Astrocyte (in vitro differentiated cells and primary cell): ENCODE measurements at regions not wholly inside any gene's neighbourhood (a gene's known extent, or its start where the extent isn't known, plus 50 kb on each side); places are given as distances from the start of the nearest gene placed in this dataset.

Source experiments
- CTCF ChIP-seq: IDR thresholded peaks from 2 replicates; pipeline ENCODE4 v1.5.1; 2011; ENCODE audit warnings: low read depth, mild to moderate bottlenecking, inconsistent platforms, low read length, moderate library complexity; ENCODE audit not compliant: insufficient read depth
- EZH2 ChIP-seq: IDR thresholded peaks from 2 replicates; pipeline ENCODE4 v1.6.1; 2012; ENCODE audit warnings: mild to moderate bottlenecking, low read length, inconsistent platforms; ENCODE audit not compliant: insufficient read depth

- TF ChIP-seq EZH2 (no peak), CTCF (no peak)
Observed at GRCh38 chrX:81959964-81960363, 758.1 kb downstream of the SH3BGRL start.
